VCaP (cell line): ENCODE measurements at regions not wholly inside any gene's neighbourhood (a gene's known extent, or its start where the extent isn't known, plus 50 kb on each side); places are given as distances from the start of the nearest gene placed in this dataset.

Experiments
- H3K27ac ChIP-seq: fragments of 450-650 bp; 2 replicates; pipeline ENCODE4 v1.5.1; 2017
- CTCF ChIP-seq: fragments of 450-650 bp; conservative IDR thresholded peaks from 2 replicates; pipeline ENCODE4 v1.5.1; 2017; ENCODE audit warnings: mild to moderate bottlenecking, moderate library complexity

GRCh38 chr15:98397419-98397818 lies 250.9 kb upstream of the IGF1R start:
- no peak overlapping the region for H3K27ac ChIP-seq
- no peak for TF ChIP-seq CTCF

- no peak for TF ChIP-seq CTCF
- H3K27ac ChIP-seq: no peak overlapping the region
Measured at GRCh38 chr15:98398056-98398455, 250.3 kb upstream of the IGF1R start.

GRCh38 chr15:98398886-98399285 lies 249.5 kb upstream of the IGF1R start:
- no peak overlapping the region for H3K27ac ChIP-seq

GRCh38 chr15:98400120-98400519 lies 248.2 kb upstream of the IGF1R start:
- no peak for TF ChIP-seq CTCF
- H3K27ac ChIP-seq: no peak overlapping the region

More at GRCh38 chr15:98398886-98399285, 249.5 kb upstream of the IGF1R start:
- TF ChIP-seq CTCF: no peak

- TF ChIP-seq CTCF: no peak
Measured at GRCh38 chr15:98401029-98401428, 247.3 kb upstream of the IGF1R start.

GRCh38 chr15:98402486-98402885 lies 245.9 kb upstream of the IGF1R start:
- H3K27ac ChIP-seq: no peak overlapping the region
- no peak for TF ChIP-seq CTCF

More at GRCh38 chr15:98401029-98401428, 247.3 kb upstream of the IGF1R start:
- no peak overlapping the region for H3K27ac ChIP-seq

GRCh38 chr15:98403169-98403568 lies 245.2 kb upstream of the IGF1R start:
- TF ChIP-seq CTCF: no peak
- H3K27ac ChIP-seq: no peak overlapping the region

GRCh38 chr15:98403569-98403968 lies 244.8 kb upstream of the IGF1R start:
- no peak for TF ChIP-seq CTCF

More at GRCh38 chr15:98403569-98403968, 244.8 kb upstream of the IGF1R start:
- H3K27ac ChIP-seq: no peak overlapping the region
